ENCODE measurements at regions not wholly inside any gene's neighbourhood (a gene's known extent, or its start where the extent isn't known, plus 50 kb on each side); places are given as distances from the start of the nearest gene placed in this dataset.

DNA sequence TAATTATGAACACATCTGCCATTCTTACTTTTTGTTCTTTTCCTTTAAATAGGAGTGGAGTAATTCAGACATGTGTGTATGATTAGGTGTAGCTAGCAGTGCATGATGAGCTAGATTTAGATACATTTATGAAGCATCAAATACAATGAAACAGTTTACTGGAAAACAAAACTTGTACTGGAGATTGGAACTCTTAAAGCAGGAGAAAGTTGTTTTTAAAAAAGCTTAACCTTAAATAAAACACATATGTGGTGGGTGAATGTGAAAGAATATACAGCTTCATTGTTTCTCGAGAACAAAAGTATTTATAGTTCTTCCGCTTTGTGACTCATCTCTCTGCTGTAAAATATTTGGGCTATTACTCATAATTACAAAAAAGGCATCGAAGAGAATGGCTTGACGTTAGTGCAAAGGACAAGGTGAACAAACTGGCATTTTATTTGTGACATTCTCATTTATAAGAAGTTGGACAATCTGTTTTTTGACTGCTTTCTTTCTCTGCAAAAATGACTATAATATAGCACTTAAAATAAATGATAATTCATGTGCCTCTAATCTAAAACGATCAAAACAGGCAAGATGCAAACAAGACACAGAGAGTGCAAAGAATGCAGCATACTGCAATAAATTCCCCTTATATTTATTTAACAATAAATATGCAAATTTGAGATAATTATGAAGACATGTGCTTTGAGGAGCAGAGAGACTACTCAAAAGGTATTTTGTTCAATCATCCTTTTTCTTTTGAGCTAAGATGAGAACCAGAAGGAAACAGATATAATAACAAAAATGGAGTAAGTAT lies 478.8 kb downstream of the CETN3 start:
- TF ChIP-seq POLR2AphosphoS5 (IDR thresholded peaks at IDR 0.05; ENCODE audit: low read depth, low read length) (no peak), TCF7L2 (IDR thresholded peaks at IDR 0.05; ENCODE audit: low read depth, low read length) (peak; percentile 23; the same call in 1 of the 2 replicates), SIN3A (IDR thresholded peaks at IDR 0.05; ENCODE audit: borderline replicate concordance, insufficient read depth, low read depth, low read length) (no peak)
- TF ChIP-seq, protein P1, sequence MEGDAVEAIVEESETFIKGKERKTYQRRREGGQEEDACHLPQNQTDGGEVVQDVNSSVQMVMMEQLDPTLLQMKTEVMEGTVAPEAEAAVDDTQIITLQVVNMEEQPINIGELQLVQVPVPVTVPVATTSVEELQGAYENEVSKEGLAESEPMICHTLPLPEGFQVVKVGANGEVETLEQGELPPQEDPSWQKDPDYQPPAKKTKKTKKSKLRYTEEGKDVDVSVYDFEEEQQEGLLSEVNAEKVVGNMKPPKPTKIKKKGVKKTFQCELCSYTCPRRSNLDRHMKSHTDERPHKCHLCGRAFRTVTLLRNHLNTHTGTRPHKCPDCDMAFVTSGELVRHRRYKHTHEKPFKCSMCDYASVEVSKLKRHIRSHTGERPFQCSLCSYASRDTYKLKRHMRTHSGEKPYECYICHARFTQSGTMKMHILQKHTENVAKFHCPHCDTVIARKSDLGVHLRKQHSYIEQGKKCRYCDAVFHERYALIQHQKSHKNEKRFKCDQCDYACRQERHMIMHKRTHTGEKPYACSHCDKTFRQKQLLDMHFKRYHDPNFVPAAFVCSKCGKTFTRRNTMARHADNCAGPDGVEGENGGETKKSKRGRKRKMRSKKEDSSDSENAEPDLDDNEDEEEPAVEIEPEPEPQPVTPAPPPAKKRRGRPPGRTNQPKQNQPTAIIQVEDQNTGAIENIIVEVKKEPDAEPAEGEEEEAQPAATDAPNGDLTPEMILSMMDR (IDR thresholded peaks at IDR 0.05), result no peak
- TF ChIP-seq, protein P2, sequence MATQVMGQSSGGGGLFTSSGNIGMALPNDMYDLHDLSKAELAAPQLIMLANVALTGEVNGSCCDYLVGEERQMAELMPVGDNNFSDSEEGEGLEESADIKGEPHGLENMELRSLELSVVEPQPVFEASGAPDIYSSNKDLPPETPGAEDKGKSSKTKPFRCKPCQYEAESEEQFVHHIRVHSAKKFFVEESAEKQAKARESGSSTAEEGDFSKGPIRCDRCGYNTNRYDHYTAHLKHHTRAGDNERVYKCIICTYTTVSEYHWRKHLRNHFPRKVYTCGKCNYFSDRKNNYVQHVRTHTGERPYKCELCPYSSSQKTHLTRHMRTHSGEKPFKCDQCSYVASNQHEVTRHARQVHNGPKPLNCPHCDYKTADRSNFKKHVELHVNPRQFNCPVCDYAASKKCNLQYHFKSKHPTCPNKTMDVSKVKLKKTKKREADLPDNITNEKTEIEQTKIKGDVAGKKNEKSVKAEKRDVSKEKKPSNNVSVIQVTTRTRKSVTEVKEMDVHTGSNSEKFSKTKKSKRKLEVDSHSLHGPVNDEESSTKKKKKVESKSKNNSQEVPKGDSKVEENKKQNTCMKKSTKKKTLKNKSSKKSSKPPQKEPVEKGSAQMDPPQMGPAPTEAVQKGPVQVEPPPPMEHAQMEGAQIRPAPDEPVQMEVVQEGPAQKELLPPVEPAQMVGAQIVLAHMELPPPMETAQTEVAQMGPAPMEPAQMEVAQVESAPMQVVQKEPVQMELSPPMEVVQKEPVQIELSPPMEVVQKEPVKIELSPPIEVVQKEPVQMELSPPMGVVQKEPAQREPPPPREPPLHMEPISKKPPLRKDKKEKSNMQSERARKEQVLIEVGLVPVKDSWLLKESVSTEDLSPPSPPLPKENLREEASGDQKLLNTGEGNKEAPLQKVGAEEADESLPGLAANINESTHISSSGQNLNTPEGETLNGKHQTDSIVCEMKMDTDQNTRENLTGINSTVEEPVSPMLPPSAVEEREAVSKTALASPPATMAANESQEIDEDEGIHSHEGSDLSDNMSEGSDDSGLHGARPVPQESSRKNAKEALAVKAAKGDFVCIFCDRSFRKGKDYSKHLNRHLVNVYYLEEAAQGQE (IDR thresholded peaks at IDR 0.05; ENCODE audit: insufficient read depth in 1 of 2, low read depth in 2 of 2, low read length in 1 of 2), result no peak
